NCI-H1436 treated with DMSO at 0.1 percent for 48 hours (cell line): ENCODE measurements at regions not wholly inside any gene's neighbourhood (a gene's known extent, or its start where the extent isn't known, plus 50 kb on each side); places are given as distances from the start of the nearest gene placed in this dataset.

Experiments
- DNase-seq: peaks from one replicate; lab custom pipeline; 2025; lab: John Stamatoyannopoulos, UW

GRCh38 chr1:98382986-98383740 is 278.4 kb upstream of the SNX7 start:
- no peak for DNase-seq

GRCh38 chr1:98382586-98382985 is 278.9 kb upstream of the SNX7 start:
- DNase-seq = no peak

GRCh38 chr1:98374098-98374497 is 287.4 kb upstream of the SNX7 start:
- no peak for DNase-seq

- no peak for DNase-seq
Observed at GRCh38 chr1:98373056-98373455, 288.5 kb upstream of the SNX7 start.

- DNase-seq = no peak
Observed at GRCh38 chr1:98371764-98372163, 289.8 kb upstream of the SNX7 start.

GRCh38 chr1:98369463-98369862 is 292.1 kb upstream of the SNX7 start:
- DNase-seq = no peak

- no peak for DNase-seq
Observed at GRCh38 chr1:98368995-98369394, 292.5 kb upstream of the SNX7 start.

- DNase-seq = no peak
Observed at GRCh38 chr1:98367426-98367825, 294.1 kb upstream of the SNX7 start.

GRCh38 chr1:98366343-98366742 is 295.2 kb upstream of the SNX7 start:
- no peak for DNase-seq

GRCh38 chr1:98364544-98364943 is 297.0 kb upstream of the SNX7 start:
- DNase-seq = no peak

GRCh38 chr1:98360864-98361263 is 300.7 kb upstream of the SNX7 start:
- DNase-seq = no peak

GRCh38 chr1:98355656-98356383 is 305.7 kb upstream of the SNX7 start:
- no peak for DNase-seq

GRCh38 chr1:98352378-98352777 is 309.1 kb upstream of the SNX7 start:
- DNase-seq = no peak

GRCh38 chr1:98351561-98351960 is 310.0 kb upstream of the SNX7 start:
- DNase-seq = no peak

GRCh38 chr1:98345417-98345816 is 316.1 kb upstream of the SNX7 start:
- DNase-seq = no peak

GRCh38 chr1:98344731-98345130 is 316.8 kb upstream of the SNX7 start:
- DNase-seq = no peak

- DNase-seq = no peak
Observed at GRCh38 chr1:98342566-98342965, 319.0 kb upstream of the SNX7 start.

- no peak for DNase-seq
Observed at GRCh38 chr1:98340511-98340910, 321.0 kb upstream of the SNX7 start.

- no peak for DNase-seq
Observed at GRCh38 chr1:98336472-98337083, 324.9 kb upstream of the SNX7 start.

- no peak for DNase-seq
Observed at GRCh38 chr1:98333936-98334335, 327.6 kb upstream of the SNX7 start.

- DNase-seq = no peak
Observed at GRCh38 chr1:98333406-98333805, 328.1 kb upstream of the SNX7 start.

- DNase-seq = no peak
Observed at GRCh38 chr1:98331718-98332311, 329.7 kb upstream of the SNX7 start.

- no peak for DNase-seq
Observed at GRCh38 chr1:98331243-98331642, 330.3 kb upstream of the SNX7 start.
